Loucy (cell line): ENCODE measurements at regions not wholly inside any gene's neighbourhood (a gene's known extent, or its start where the extent isn't known, plus 50 kb on each side); places are given as distances from the start of the nearest gene placed in this dataset.

Experiments used
- H2AFZ ChIP-seq: fragments of 200-600 bp; sonication (generic); 2 replicates; pipeline ENCODE4 v1.6.0; 2016; ENCODE audit warnings: antibody characterized with exemption, mild to moderate bottlenecking, low read length, moderate library complexity
- H3F3A ChIP-seq: fragments of 200-600 bp; 2 replicates; pipeline ENCODE4 v1.6.0; 2016; ENCODE audit warnings: antibody characterized with exemption, low read depth, mild to moderate bottlenecking
- H3K27me3 ChIP-seq: fragments of 200-600 bp; sonication (generic); 2 replicates; pipeline ENCODE4 v1.6.1; 2014; ENCODE audit warnings: low read length, mild to moderate bottlenecking; ENCODE audit not compliant: insufficient read depth, poor library complexity, severe bottlenecking
- H3K36me3 ChIP-seq: fragments of 200-600 bp; sonication (generic); 2 replicates; pipeline ENCODE4 v1.6.1; 2016; ENCODE audit warnings: low read length; ENCODE audit not compliant: insufficient read depth
- H3K4me1 ChIP-seq: fragments of 200-600 bp; sonication (generic); 2 replicates; pipeline ENCODE4 v1.5.1; 2014; ENCODE audit warnings: low read length, mild to moderate bottlenecking; ENCODE audit not compliant: insufficient read depth, poor library complexity, severe bottlenecking
- H3K4me2 ChIP-seq: fragments of 200-600 bp; sonication (generic); 2 replicates; pipeline ENCODE4 v1.6.0; 2014; ENCODE audit warnings: antibody characterized with exemption, low read length, low read depth, mild to moderate bottlenecking; ENCODE audit not compliant: poor library complexity, severe bottlenecking
- H3K4me3 ChIP-seq: fragments of 200-600 bp; sonication (generic); 2 replicates; pipeline ENCODE4 v1.5.1; 2014; ENCODE audit warnings: low read length, mild to moderate bottlenecking, mixed read lengths; ENCODE audit not compliant: poor library complexity, severe bottlenecking
- H3K79me2 ChIP-seq: fragments of 200-600 bp; sonication (generic); 2 replicates; pipeline ENCODE4 v1.6.1; 2014; ENCODE audit warnings: low read length; ENCODE audit not compliant: insufficient read depth
- H3K9ac ChIP-seq: fragments of 200-600 bp; sonication (generic); 2 replicates; pipeline ENCODE4 v1.6.0; 2014; ENCODE audit warnings: mild to moderate bottlenecking, low read depth, low read length, moderate library complexity; ENCODE audit not compliant: poor library complexity, severe bottlenecking
- H3K9me2 ChIP-seq: fragments of 200-600 bp; sonication (generic); replicated peaks from 2 replicates; pipeline ENCODE4 v1.6.1; 2016; ENCODE audit warnings: low read depth, low read length, mixed read lengths
- H3K9me3 ChIP-seq: fragments of 200-600 bp; sonication (generic); 2 replicates; pipeline ENCODE4 v1.6.1; 2014; ENCODE audit warnings: mild to moderate bottlenecking, antibody characterized with exemption, low read length, low read depth; ENCODE audit not compliant: insufficient read depth
- H4K20me1 ChIP-seq: fragments of 200-600 bp; sonication (generic); 2 replicates; pipeline ENCODE4 v1.6.0; 2014; ENCODE audit warnings: antibody characterized with exemption, low read length, mild to moderate bottlenecking; ENCODE audit not compliant: insufficient read depth, poor library complexity, severe bottlenecking
- EZH2phosphoT487 ChIP-seq: fragments of 200-600 bp; IDR thresholded peaks from 2 replicates; pipeline ENCODE4 v1.6.1; 2018; ENCODE audit warnings: antibody characterized with exemption, mild to moderate bottlenecking, moderate library complexity, borderline replicate concordance
- TF ChIP-seq, protein P1 (sequence below): fragments of 200-600 bp; sonication (generic); conservative IDR thresholded peaks from 2 replicates; pipeline ENCODE4 v1.5.1; 2014; ENCODE audit warnings: mild to moderate bottlenecking, antibody characterized with exemption, low read length

DNA sequence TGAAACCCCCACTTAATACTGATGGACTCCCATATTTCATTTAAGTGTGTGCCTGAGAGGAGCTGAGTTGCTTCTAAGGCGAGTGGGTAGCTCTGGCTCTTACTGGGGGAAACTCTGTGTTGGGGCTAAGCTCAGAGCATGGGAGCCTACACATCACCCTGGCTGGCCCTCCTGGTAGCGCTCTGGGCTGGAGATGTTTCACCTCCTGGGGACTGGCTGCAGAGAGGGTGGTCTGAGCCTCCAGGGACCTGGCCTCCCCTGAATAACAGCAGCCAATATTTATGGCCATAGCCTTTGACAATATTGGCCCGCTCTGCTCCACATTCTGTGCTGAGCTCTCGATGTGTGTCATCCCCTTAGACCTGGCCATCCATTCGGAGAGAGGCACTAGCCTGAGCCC is 316.5 kb downstream of the ZNF536 start:
- Histone ChIP-seq H3K36me3 (no peaks in the 10 kb centered on the region), H3K4me1 (no peaks in the 10 kb centered on the region), H3F3A (no peaks in the 10 kb centered on the region), H3K4me2 (no peak overlapping the region), H2AFZ (no peak overlapping the region), H3K9ac (no peak overlapping the region), H3K79me2 (no peaks in the 10 kb centered on the region), H3K27me3 (no peaks in the 10 kb centered on the region), H4K20me1 (no peaks in the 10 kb centered on the region), H3K9me3 (no peaks in the 10 kb centered on the region), H3K9me2 (no peaks in the 10 kb centered on the region), H3K4me3 (no peak overlapping the region)
- TF ChIP-seq EZH2phosphoT487, result no peak
- TF ChIP-seq, protein P1, sequence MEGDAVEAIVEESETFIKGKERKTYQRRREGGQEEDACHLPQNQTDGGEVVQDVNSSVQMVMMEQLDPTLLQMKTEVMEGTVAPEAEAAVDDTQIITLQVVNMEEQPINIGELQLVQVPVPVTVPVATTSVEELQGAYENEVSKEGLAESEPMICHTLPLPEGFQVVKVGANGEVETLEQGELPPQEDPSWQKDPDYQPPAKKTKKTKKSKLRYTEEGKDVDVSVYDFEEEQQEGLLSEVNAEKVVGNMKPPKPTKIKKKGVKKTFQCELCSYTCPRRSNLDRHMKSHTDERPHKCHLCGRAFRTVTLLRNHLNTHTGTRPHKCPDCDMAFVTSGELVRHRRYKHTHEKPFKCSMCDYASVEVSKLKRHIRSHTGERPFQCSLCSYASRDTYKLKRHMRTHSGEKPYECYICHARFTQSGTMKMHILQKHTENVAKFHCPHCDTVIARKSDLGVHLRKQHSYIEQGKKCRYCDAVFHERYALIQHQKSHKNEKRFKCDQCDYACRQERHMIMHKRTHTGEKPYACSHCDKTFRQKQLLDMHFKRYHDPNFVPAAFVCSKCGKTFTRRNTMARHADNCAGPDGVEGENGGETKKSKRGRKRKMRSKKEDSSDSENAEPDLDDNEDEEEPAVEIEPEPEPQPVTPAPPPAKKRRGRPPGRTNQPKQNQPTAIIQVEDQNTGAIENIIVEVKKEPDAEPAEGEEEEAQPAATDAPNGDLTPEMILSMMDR, result no peak

DNA sequence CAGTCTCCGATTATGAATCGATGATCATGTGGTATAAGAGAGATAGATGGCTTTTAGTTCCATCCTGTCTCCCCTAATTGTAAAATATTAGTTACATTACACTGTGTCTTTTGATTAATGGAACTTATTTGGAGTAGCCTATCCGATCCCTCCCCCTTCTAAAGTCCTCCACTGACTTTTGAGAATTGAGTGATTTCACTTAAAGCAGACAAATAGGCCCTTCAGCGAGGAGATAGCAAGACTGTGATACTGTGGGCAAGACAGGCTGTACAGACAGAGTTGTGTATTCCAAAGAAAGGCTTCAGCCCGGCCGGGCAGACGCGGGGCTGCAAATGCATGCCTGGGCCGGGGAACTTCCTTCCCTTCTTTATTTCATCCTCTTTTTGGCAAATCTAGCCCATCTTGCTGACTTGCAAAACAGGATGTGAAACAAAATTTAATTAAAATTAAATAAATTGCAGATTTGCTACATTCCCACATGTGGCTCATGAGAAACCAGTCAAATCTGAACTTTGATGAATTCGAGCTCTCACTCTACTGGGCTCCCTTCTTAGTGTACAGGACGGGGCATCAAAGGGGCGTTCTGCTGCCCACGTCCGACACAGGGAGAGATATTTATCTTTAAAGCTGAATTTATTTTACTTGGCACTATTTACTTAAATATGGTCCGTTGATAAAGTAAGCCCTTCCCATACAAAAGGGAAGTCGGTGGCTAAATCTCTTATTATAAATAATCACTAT is 314.8 kb downstream of the ZNF536 start:
- Histone ChIP-seq H3K27me3 (no peaks in the 10 kb centered on the region), H3F3A (no peaks in the 10 kb centered on the region)
- TF ChIP-seq, protein P1, result no peak
- no peak for TF ChIP-seq EZH2phosphoT487

DNA sequence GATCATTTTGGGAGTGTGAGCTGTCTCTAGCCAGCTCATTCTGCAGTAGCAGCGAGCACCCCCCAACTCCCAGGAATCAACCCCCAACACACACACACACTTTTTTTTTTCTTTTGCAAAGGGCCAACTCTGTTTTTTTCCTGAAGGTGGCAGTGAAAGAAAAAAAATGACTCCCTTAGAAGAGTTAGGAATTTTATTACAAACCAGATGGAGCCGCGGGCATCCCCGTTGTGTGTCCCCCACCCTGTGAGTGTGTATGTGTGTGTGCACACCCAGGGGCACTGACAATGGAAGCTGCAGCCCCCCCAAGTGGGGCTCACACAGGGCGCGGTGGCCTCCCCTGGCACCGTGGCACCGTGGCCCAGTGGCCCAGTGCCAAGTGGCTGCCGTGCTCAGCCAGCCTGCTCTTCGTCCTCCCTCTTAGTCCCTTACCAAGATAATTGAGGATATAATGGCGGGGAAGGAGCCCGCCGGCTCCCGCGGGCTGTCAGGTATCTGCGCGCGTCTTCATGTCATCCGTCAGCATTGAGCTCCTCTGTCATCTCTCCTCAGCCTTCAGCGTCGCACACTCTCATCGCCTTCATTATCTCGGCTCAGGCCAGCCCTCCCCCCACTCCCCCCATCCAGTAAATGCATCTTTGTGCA is 314.1 kb downstream of the ZNF536 start:
- TF ChIP-seq EZH2phosphoT487, result no peak
- TF ChIP-seq, protein P1, result no peak
- Histone ChIP-seq H3K9me2 (no peaks in the 10 kb centered on the region), H3K9ac (no peak overlapping the region), H3K27me3 (no peaks in the 10 kb centered on the region), H2AFZ (no peak overlapping the region), H3F3A (no peaks in the 10 kb centered on the region), H3K9me3 (no peaks in the 10 kb centered on the region), H3K36me3 (no peaks in the 10 kb centered on the region), H3K79me2 (no peaks in the 10 kb centered on the region), H4K20me1 (no peaks in the 10 kb centered on the region), H3K4me2 (no peak overlapping the region), H3K4me1 (no peaks in the 10 kb centered on the region), H3K4me3 (no peak overlapping the region)

More for the DNA sequence above, 314.8 kb downstream of the ZNF536 start:
- H3K9ac ChIP-seq, result no peak overlapping the region
- no peaks in the 10 kb centered on the region for H3K36me3 ChIP-seq
- no peaks in the 10 kb centered on the region for H3K9me3 ChIP-seq
- H2AFZ ChIP-seq, result no peak overlapping the region
- no peaks in the 10 kb centered on the region for H3K79me2 ChIP-seq
- no peak overlapping the region for H3K4me2 ChIP-seq
- no peaks in the 10 kb centered on the region for H3K4me1 ChIP-seq
- no peak overlapping the region for H3K4me3 ChIP-seq
- no peaks in the 10 kb centered on the region for H4K20me1 ChIP-seq
- no peaks in the 10 kb centered on the region for H3K9me2 ChIP-seq
